ENCODE measurements at regions not wholly inside any gene's neighbourhood (a gene's known extent, or its start where the extent isn't known, plus 50 kb on each side); places are given as distances from the start of the nearest gene placed in this dataset.

DNA sequence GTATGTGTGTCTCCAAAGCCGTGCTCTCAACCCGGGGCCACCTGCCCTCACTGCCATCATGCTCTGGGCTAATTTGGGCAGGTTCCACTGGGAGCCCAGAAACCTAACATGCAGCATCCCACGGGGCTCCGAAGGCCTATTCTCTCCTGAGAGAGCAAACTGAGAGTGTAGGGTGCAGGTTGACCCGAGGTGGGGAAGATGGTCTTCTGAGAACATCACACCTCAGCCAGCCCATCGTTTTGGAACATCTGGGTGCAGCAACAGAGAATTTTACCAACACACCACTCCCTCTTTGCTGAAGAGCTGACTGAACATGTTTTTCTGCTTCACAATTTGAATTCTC lies 294.6 kb upstream of the TUT7 start:
- peak overlapping the region; percentile 44 for H3K18ac ChIP-seq (ENCODE audit: low read length)
- peaks cover 0 to 14% of the 10 kb centered on the region in 2 donors for H3K4me1 ChIP-seq (ENCODE audit: control insufficient read depth in 2 of 2, insufficient read depth in 1 of 2, low read depth in 1 of 2, low read length in 2 of 2)
- no peak overlapping the region for H3K9ac ChIP-seq (ENCODE audit: low read depth, low read length, poor library complexity)
- no peak for DNase-seq (ENCODE audit: low spot score)
- H3K4ac ChIP-seq (ENCODE audit: low read length) = peak overlapping the region; percentile 96
- H3K27me3 ChIP-seq (ENCODE audit: control insufficient read depth in 3 of 3, insufficient read depth in 3 of 3, low read depth in 1 of 3, low read length in 3 of 3) = no peaks in the 10 kb centered on the region
- no peak overlapping the region for H2BK5ac ChIP-seq (ENCODE audit: low read length)
- H4K91ac ChIP-seq (ENCODE audit: low read depth, low read length, poor library complexity) = no peak overlapping the region
- peak overlapping the region; percentile 87 for H2BK15ac ChIP-seq (ENCODE audit: low read length)
- H3K9me3 ChIP-seq (replicated peaks in 1 of 2; ENCODE audit: control insufficient read depth in 2 of 2, insufficient read depth in 1 of 2, low read depth in 1 of 2, low read length in 2 of 2) = no peaks in the 10 kb centered on the region
- no peak overlapping the region for H3K27ac ChIP-seq (replicated peaks; ENCODE audit: low read length)
- no CpG with 5 or more reads among the region's 6 CpGs for WGBS, 2 donors (ENCODE audit: extremely low coverage in 2 of 2, insufficient read length in 2 of 2, insufficient replicate concordance in 1 of 2)
- peak overlapping the region; percentile 85 for H2BK12ac ChIP-seq (ENCODE audit: low read length)
- no peak overlapping the region for H4K8ac ChIP-seq (ENCODE audit: low read depth, low read length)
- no peak overlapping the region for H2AFZ ChIP-seq (ENCODE audit: low read length)
- no peak overlapping the region for H3K23ac ChIP-seq (ENCODE audit: low read depth, low read length, poor library complexity)
- H3K4me3 ChIP-seq (ENCODE audit: low read length in 2 of 2) = no peak overlapping the region
- no peaks in the 10 kb centered on the region for H3K79me1 ChIP-seq (ENCODE audit: low read depth, low read length)
- H2AK5ac ChIP-seq (ENCODE audit: low read depth, low read length) = peak overlapping the region; percentile 79
- no peak overlapping the region for H2BK120ac ChIP-seq (ENCODE audit: low read depth, low read length)
- H3K14ac ChIP-seq (ENCODE audit: low read length) = no peak overlapping the region
- no peaks in the 10 kb centered on the region for H3K36me3 ChIP-seq (replicated peaks in 1 of 2; ENCODE audit: control insufficient read depth in 2 of 2, insufficient read depth in 2 of 2, low read length in 2 of 2)
- no peak overlapping the region for H3K4me2 ChIP-seq (ENCODE audit: insufficient read depth, low read length, poor library complexity, severe bottlenecking)

DNA sequence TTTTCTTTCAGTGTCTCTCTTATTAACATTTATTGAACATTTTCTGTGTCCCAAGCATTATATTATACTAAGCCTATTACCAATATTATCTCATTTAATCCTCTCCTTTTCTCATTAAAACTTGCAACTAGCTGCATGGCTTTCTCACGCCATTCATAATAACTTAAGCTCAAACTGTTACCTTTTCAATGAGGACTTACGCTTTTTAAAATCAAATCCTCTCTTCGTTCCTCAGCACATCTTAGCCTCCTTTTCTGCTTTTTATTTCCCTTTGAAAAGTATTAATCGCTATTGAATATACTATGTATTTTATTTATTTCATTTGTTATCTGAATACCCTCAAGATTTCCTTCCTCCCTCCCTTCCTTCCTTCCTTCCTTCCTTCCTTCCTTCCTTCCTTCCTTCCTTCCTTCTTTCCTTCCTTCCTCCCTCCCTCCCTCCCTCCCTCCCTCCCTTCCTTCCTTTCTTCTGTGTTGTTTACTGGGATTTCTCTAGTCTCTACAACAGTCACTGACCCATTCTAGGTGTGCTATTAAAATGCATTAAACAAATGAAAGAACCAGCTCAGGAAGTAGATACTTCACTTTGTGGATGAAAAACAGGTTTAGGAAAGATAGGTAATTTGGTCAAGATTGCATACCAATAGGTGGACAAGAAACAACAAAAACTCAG lies 294.1 kb upstream of the TUT7 start:
- H3K9ac ChIP-seq (ENCODE audit: low read depth, low read length, poor library complexity) = no peak overlapping the region
- no peak overlapping the region for H3K4me3 ChIP-seq (ENCODE audit: low read length in 2 of 2)
- H3K4ac ChIP-seq (ENCODE audit: low read length) = peak overlapping the region; percentile 96
- no peak overlapping the region for H4K8ac ChIP-seq (ENCODE audit: low read depth, low read length)
- H2BK5ac ChIP-seq (ENCODE audit: low read length) = no peak overlapping the region
- H2AFZ ChIP-seq (ENCODE audit: low read length) = no peak overlapping the region
- H2AK5ac ChIP-seq (ENCODE audit: low read depth, low read length) = no peak overlapping the region
- no peaks in the 10 kb centered on the region for H3K79me1 ChIP-seq (ENCODE audit: low read depth, low read length)
- no peak overlapping the region for H2BK120ac ChIP-seq (ENCODE audit: low read depth, low read length)
- peaks cover 0 to 18% of the 10 kb centered on the region in 2 donors for H3K4me1 ChIP-seq (ENCODE audit: control insufficient read depth in 2 of 2, insufficient read depth in 1 of 2, low read depth in 1 of 2, low read length in 2 of 2)
- peak overlapping the region; percentile 44 for H3K18ac ChIP-seq (ENCODE audit: low read length)
- WGBS, 2 donors (ENCODE audit: extremely low coverage in 2 of 2, insufficient read length in 2 of 2, insufficient replicate concordance in 1 of 2) = 100% methylated on average over 1 of the region's 4 CpGs; no CpG with 5 or more reads in 1 of the 2 donors
- no peak overlapping the region for H3K23ac ChIP-seq (ENCODE audit: low read depth, low read length, poor library complexity)
- H2BK12ac ChIP-seq (ENCODE audit: low read length) = peak overlapping the region; percentile 85
- no peaks in the 10 kb centered on the region for H3K9me3 ChIP-seq (replicated peaks in 1 of 2; ENCODE audit: control insufficient read depth in 2 of 2, insufficient read depth in 1 of 2, low read depth in 1 of 2, low read length in 2 of 2)
- no peak overlapping the region for H3K4me2 ChIP-seq (ENCODE audit: insufficient read depth, low read length, poor library complexity, severe bottlenecking)
- no peaks in the 10 kb centered on the region for H3K36me3 ChIP-seq (replicated peaks in 1 of 2; ENCODE audit: control insufficient read depth in 2 of 2, insufficient read depth in 2 of 2, low read length in 2 of 2)
- peak overlapping the region; percentile 87 for H2BK15ac ChIP-seq (ENCODE audit: low read length)
- no peak overlapping the region for H4K91ac ChIP-seq (ENCODE audit: low read depth, low read length, poor library complexity)
- no peak overlapping the region for H3K27ac ChIP-seq (replicated peaks; ENCODE audit: low read length)
- no peak for DNase-seq (ENCODE audit: low spot score)
- H3K27me3 ChIP-seq (ENCODE audit: control insufficient read depth in 3 of 3, insufficient read depth in 3 of 3, low read depth in 1 of 3, low read length in 3 of 3) = no peaks in the 10 kb centered on the region
- no peak overlapping the region for H3K14ac ChIP-seq (ENCODE audit: low read length)

DNA sequence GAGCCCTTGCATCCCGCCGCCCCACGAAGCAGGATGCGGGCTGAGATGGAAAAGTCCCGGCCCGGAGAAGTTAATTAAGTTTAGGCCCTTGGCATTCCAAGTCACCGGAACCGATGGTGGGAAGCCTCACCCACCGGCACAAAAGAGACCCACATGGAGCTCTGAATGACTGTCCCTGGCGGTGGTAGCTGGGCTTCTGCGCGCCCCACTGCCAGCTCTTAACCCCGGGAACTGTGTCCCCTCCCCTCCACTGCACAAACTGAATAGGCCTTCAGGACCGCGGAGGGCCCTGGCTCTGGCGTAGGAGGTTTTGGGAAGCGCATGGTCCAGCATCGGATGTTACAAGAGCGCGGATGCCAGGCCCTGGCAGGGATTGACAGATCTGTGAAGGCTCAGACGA lies 291.1 kb upstream of the TUT7 start:
- Histone ChIP-seq H2BK12ac (ENCODE audit: low read length) (no peak overlapping the region), H2BK5ac (ENCODE audit: low read length) (no peak overlapping the region), H4K91ac (ENCODE audit: low read depth, low read length, poor library complexity) (no peak overlapping the region), H3K4ac (ENCODE audit: low read length) (no peak overlapping the region), H3K27ac (replicated peaks; ENCODE audit: low read length) (peak overlapping the region; percentile 88), H2BK120ac (ENCODE audit: low read depth, low read length) (no peak overlapping the region), H3K4me2 (ENCODE audit: insufficient read depth, low read length, poor library complexity, severe bottlenecking) (no peak overlapping the region), H3K27me3 (ENCODE audit: control insufficient read depth in 3 of 3, insufficient read depth in 3 of 3, low read depth in 1 of 3, low read length in 3 of 3) (no peaks in the 10 kb centered on the region), H3K14ac (ENCODE audit: low read length) (no peak overlapping the region), H3K4me1 (ENCODE audit: control insufficient read depth in 2 of 2, insufficient read depth in 1 of 2, low read depth in 1 of 2, low read length in 2 of 2) (peaks cover 0 to 27% of the 10 kb centered on the region in 2 donors), H3K36me3 (replicated peaks in 1 of 2; ENCODE audit: control insufficient read depth in 2 of 2, insufficient read depth in 2 of 2, low read length in 2 of 2) (no peaks in the 10 kb centered on the region), H2AFZ (ENCODE audit: low read length) (no peak overlapping the region), H2BK15ac (ENCODE audit: low read length) (no peak overlapping the region), H3K79me1 (ENCODE audit: low read depth, low read length) (no peaks in the 10 kb centered on the region), H3K9ac (ENCODE audit: low read depth, low read length, poor library complexity) (no peak overlapping the region), H3K9me3 (replicated peaks in 1 of 2; ENCODE audit: control insufficient read depth in 2 of 2, insufficient read depth in 1 of 2, low read depth in 1 of 2, low read length in 2 of 2) (no peaks in the 10 kb centered on the region), H2AK5ac (ENCODE audit: low read depth, low read length) (no peak overlapping the region), H3K4me3 (ENCODE audit: low read length in 2 of 2) (no peak overlapping the region), H3K23ac (ENCODE audit: low read depth, low read length, poor library complexity) (no peak overlapping the region), H3K18ac (ENCODE audit: low read length) (no peak overlapping the region), H4K8ac (ENCODE audit: low read depth, low read length) (no peak overlapping the region)
- DNase-seq (ENCODE audit: low spot score) = peak; percentile 66
- no CpG with 5 or more reads among the region's 21 CpGs for WGBS, 2 donors (ENCODE audit: extremely low coverage in 2 of 2, insufficient read length in 2 of 2, insufficient replicate concordance in 1 of 2)

DNA sequence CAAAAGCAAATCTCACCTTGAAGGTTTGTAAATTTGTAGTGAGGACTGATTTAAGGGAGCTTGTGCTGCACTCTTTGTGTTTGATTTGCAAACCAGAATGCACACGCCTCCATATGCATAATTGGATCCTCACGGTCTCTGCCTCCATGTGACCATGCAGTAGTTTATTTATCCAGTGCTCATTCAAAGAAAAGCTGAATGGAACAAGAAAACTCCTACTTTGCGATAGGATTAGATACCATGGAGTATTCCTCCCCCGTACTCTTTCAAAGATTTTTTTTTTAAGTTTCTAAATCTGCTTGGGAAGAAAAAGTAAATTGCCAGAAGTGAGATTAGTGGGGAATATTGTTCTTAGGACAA lies 290.4 kb upstream of the TUT7 start:
- Histone ChIP-seq H3K4me1 (ENCODE audit: control insufficient read depth in 2 of 2, insufficient read depth in 1 of 2, low read depth in 1 of 2, low read length in 2 of 2) (peaks cover 0 to 28% of the 10 kb centered on the region in 2 donors), H3K9me3 (replicated peaks in 1 of 2; ENCODE audit: control insufficient read depth in 2 of 2, insufficient read depth in 1 of 2, low read depth in 1 of 2, low read length in 2 of 2) (no peaks in the 10 kb centered on the region), H3K9ac (ENCODE audit: low read depth, low read length, poor library complexity) (no peak overlapping the region), H4K8ac (ENCODE audit: low read depth, low read length) (no peak overlapping the region), H3K27me3 (ENCODE audit: control insufficient read depth in 3 of 3, insufficient read depth in 3 of 3, low read depth in 1 of 3, low read length in 3 of 3) (no peaks in the 10 kb centered on the region), H2BK15ac (ENCODE audit: low read length) (no peak overlapping the region), H2AK5ac (ENCODE audit: low read depth, low read length) (no peak overlapping the region), H3K36me3 (replicated peaks in 1 of 2; ENCODE audit: control insufficient read depth in 2 of 2, insufficient read depth in 2 of 2, low read length in 2 of 2) (no peaks in the 10 kb centered on the region), H3K27ac (replicated peaks; ENCODE audit: low read length) (peak overlapping the region; percentile 88), H3K18ac (ENCODE audit: low read length) (no peak overlapping the region), H3K4me2 (ENCODE audit: insufficient read depth, low read length, poor library complexity, severe bottlenecking) (no peak overlapping the region), H4K91ac (ENCODE audit: low read depth, low read length, poor library complexity) (no peak overlapping the region), H3K14ac (ENCODE audit: low read length) (no peak overlapping the region), H2BK12ac (ENCODE audit: low read length) (no peak overlapping the region), H2BK5ac (ENCODE audit: low read length) (no peak overlapping the region), H3K4me3 (ENCODE audit: low read length in 2 of 2) (no peak overlapping the region), H3K79me1 (ENCODE audit: low read depth, low read length) (no peaks in the 10 kb centered on the region), H2AFZ (ENCODE audit: low read length) (no peak overlapping the region), H2BK120ac (ENCODE audit: low read depth, low read length) (no peak overlapping the region), H3K23ac (ENCODE audit: low read depth, low read length, poor library complexity) (no peak overlapping the region), H3K4ac (ENCODE audit: low read length) (no peak overlapping the region)
- WGBS, 2 donors (ENCODE audit: extremely low coverage in 2 of 2, insufficient read length in 2 of 2, insufficient replicate concordance in 1 of 2) = no CpG with 5 or more reads among the region's 4 CpGs
- peak; percentile 47 for DNase-seq (ENCODE audit: low spot score)

Measured in neuronal stem cell (in vitro differentiated cells).